ENCODE measurements at regions not wholly inside any gene's neighbourhood (a gene's known extent, or its start where the extent isn't known, plus 50 kb on each side); places are given as distances from the start of the nearest gene placed in this dataset.
"Not testable (repeated sequence)": the region's sequence is repeated elsewhere in the genome, so short reads cannot be mapped to it uniquely, and the experiment has no call there.

DNA sequence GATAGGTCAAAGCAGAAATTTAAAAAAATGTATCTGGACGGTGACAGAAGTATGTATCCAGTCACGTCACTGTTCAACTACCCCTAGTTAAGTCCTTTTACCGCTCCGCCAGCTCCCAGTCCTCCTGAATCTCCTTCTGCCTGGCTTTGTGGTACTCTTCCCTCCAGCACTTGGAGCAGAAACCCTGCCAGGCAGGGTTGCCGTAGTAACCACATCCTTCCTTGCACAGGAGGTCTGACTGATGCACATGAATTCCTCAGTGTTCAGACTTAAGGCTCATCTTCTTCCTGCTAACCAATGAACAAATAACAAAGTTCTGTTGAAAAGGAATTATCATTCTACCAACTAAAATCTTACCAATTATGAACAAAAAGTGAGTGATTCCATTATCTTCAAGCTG is 69.8 kb upstream of the SRRM3 start:
- not testable (repeated sequence) for H3K9ac ChIP-seq (ENCODE audit: low read depth in 1 of 3, low read length in 3 of 3); H3K4me1 ChIP-seq (ENCODE audit: control insufficient read depth in 3 of 3, insufficient read depth in 3 of 3, low read length in 3 of 3); H3K4me3 ChIP-seq (ENCODE audit: low read length in 3 of 3); H3K36me3 ChIP-seq (ENCODE audit: control insufficient read depth in 3 of 3, insufficient read depth in 3 of 3, low read length in 3 of 3); H3K27me3 ChIP-seq (ENCODE audit: control insufficient read depth in 3 of 3, insufficient read depth in 3 of 3, low read length in 3 of 3); H3K27ac ChIP-seq (ENCODE audit: low read depth, low read length); H3K9me3 ChIP-seq (ENCODE audit: control insufficient read depth in 3 of 3, low read length in 3 of 3)

DNA sequence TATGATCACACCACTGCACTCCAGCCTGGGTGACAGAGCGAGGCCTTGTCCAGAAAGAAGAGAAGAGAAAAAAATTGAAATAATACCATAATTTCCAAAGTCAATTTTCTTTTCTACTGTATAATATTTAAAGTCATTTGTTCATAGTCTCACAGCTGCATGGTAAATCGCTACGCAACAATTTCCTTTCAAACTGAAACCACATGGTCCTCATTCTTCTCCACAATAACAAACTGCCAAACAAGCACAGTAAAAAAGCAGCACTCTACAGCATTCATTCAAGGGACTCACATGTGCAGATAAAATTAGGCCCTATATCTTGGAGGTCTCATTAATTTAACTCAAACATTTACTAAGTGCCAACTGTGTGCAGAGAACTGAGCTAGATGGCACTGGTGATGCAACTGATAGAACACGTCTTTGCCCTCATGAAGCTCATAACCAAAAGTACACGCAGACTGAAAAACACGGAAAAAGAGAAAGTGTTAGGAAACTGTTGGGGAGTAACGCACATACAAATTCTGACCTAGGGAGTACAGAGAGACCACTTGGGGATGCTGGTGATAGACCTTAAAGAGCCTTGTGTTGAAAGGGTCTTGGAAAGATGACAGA is 68.4 kb upstream of the SRRM3 start:
- Histone ChIP-seq H3K27me3 (ENCODE audit: control insufficient read depth in 3 of 3, insufficient read depth in 3 of 3, low read length in 3 of 3) (peaks cover 0 to 3% (median 3%) of the 10 kb centered on the region in 3 donors), H3K9me3 (ENCODE audit: control insufficient read depth in 3 of 3, low read length in 3 of 3) (no peaks in the 10 kb centered on the region), H3K4me1 (ENCODE audit: control insufficient read depth in 3 of 3, insufficient read depth in 3 of 3, low read length in 3 of 3) (no peaks in the 10 kb centered on the region), H3K27ac (ENCODE audit: low read depth, low read length) (no peak overlapping the region), H3K4me3 (ENCODE audit: low read length in 3 of 3) (no peak overlapping the region), H3K9ac (ENCODE audit: low read depth in 1 of 3, low read length in 3 of 3) (no peak overlapping the region), H3K36me3 (ENCODE audit: control insufficient read depth in 3 of 3, insufficient read depth in 3 of 3, low read length in 3 of 3) (no peaks in the 10 kb centered on the region)

DNA sequence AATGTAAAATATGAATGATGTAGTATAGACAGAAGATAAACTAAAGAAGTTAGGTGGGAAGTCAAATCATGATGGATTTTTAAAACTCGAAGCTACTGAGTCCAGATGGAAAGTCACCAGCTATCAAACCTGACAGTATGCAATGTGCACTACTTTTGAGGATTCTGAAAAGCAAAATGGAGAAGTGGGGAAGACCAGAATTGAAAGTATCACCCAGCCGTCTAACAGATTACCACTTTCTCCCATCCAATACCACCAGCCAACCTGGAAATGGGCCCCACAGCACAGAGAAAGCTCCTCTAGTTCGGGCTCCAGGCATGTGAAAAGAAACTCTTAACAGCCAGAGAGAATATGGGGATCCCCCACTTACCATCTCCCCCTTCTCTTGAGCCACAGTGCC is 67.9 kb upstream of the SRRM3 start:
- Histone ChIP-seq H3K9ac (ENCODE audit: low read depth in 1 of 3, low read length in 3 of 3) (no peak overlapping the region), H3K4me1 (ENCODE audit: control insufficient read depth in 3 of 3, insufficient read depth in 3 of 3, low read length in 3 of 3) (no peaks in the 10 kb centered on the region), H3K27me3 (ENCODE audit: control insufficient read depth in 3 of 3, insufficient read depth in 3 of 3, low read length in 3 of 3) (peaks cover 0 to 3% (median 3%) of the 10 kb centered on the region in 3 donors), H3K4me3 (ENCODE audit: low read length in 3 of 3) (no peak overlapping the region), H3K36me3 (ENCODE audit: control insufficient read depth in 3 of 3, insufficient read depth in 3 of 3, low read length in 3 of 3) (no peaks in the 10 kb centered on the region), H3K27ac (ENCODE audit: low read depth, low read length) (no peak overlapping the region), H3K9me3 (ENCODE audit: control insufficient read depth in 3 of 3, low read length in 3 of 3) (no peaks in the 10 kb centered on the region)

- not testable (repeated sequence) for H3K4me3 ChIP-seq (ENCODE audit: low read length in 3 of 3); H3K9me3 ChIP-seq (ENCODE audit: control insufficient read depth in 3 of 3, low read length in 3 of 3); H3K36me3 ChIP-seq (ENCODE audit: control insufficient read depth in 3 of 3, insufficient read depth in 3 of 3, low read length in 3 of 3); H3K27me3 ChIP-seq (ENCODE audit: control insufficient read depth in 3 of 3, insufficient read depth in 3 of 3, low read length in 3 of 3); H3K27ac ChIP-seq (ENCODE audit: low read depth, low read length); H3K4me1 ChIP-seq (ENCODE audit: control insufficient read depth in 3 of 3, insufficient read depth in 3 of 3, low read length in 3 of 3); H3K9ac ChIP-seq (ENCODE audit: low read depth in 1 of 3, low read length in 3 of 3)
These were observed 66.4 kb upstream of the SRRM3 start for GRCh38 chr7:76135263-76135662.

DNA sequence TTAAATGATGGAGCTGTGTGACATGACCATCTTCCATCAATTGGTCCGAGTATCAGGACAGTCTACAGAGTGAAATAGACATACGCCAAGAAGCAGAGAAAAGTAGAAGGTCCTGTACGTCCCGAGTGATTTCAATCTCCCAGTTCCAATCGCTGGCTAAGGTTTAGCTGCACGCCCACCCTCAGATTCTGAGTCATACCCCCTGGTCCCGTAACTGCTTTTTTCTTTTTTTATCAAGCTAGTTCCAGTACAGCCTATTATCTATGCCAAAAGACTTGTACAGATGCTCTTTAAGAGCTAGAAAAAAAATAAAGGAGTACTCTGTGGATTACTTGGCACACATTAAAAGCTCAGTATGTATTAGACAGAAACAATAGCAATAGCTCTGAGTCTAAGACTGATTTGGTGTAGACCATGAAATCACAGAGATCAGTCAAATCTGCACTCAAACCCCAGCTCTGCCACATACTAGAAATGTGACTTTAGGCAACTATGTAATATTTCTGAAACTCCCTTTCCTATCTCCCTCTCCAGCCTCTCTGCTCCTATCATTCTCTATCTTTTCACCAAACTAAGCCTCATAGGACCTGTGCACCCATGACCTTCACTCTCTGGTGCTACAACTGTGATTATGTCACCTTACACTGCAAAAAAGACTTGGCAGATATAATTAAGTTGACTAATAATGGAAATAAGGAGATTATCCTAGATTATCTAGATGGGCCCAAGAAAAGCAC is 63.0 kb upstream of the SRRM3 start:
- H3K4me1 ChIP-seq (ENCODE audit: control insufficient read depth in 3 of 3, insufficient read depth in 3 of 3, low read length in 3 of 3); H3K9ac ChIP-seq (ENCODE audit: low read depth in 1 of 3, low read length in 3 of 3); H3K4me3 ChIP-seq (ENCODE audit: low read length in 3 of 3); H3K9me3 ChIP-seq (ENCODE audit: control insufficient read depth in 3 of 3, low read length in 3 of 3); H3K36me3 ChIP-seq (ENCODE audit: control insufficient read depth in 3 of 3, insufficient read depth in 3 of 3, low read length in 3 of 3); H3K27me3 ChIP-seq (ENCODE audit: control insufficient read depth in 3 of 3, insufficient read depth in 3 of 3, low read length in 3 of 3); H3K27ac ChIP-seq (ENCODE audit: low read depth, low read length): not testable (repeated sequence)

- Histone ChIP-seq H3K9ac (ENCODE audit: low read depth in 1 of 3, low read length in 3 of 3) (no peak overlapping the region), H3K4me1 (ENCODE audit: control insufficient read depth in 3 of 3, insufficient read depth in 3 of 3, low read length in 3 of 3) (no peaks in the 10 kb centered on the region), H3K27ac (ENCODE audit: low read depth, low read length) (no peak overlapping the region), H3K27me3 (ENCODE audit: control insufficient read depth in 3 of 3, insufficient read depth in 3 of 3, low read length in 3 of 3) (no peaks in the 10 kb centered on the region), H3K9me3 (ENCODE audit: control insufficient read depth in 3 of 3, low read length in 3 of 3) (no peaks in the 10 kb centered on the region), H3K36me3 (ENCODE audit: control insufficient read depth in 3 of 3, insufficient read depth in 3 of 3, low read length in 3 of 3) (no peaks in the 10 kb centered on the region), H3K4me3 (ENCODE audit: low read length in 3 of 3) (no peak overlapping the region)
These were observed 62.0 kb upstream of the SRRM3 start for GRCh38 chr7:76139670-76140069.

- H3K27me3 ChIP-seq (ENCODE audit: control insufficient read depth in 3 of 3, insufficient read depth in 3 of 3, low read length in 3 of 3); H3K36me3 ChIP-seq (ENCODE audit: control insufficient read depth in 3 of 3, insufficient read depth in 3 of 3, low read length in 3 of 3); H3K4me1 ChIP-seq (ENCODE audit: control insufficient read depth in 3 of 3, insufficient read depth in 3 of 3, low read length in 3 of 3); H3K27ac ChIP-seq (ENCODE audit: low read depth, low read length); H3K9ac ChIP-seq (ENCODE audit: low read depth in 1 of 3, low read length in 3 of 3); H3K4me3 ChIP-seq (ENCODE audit: low read length in 3 of 3); H3K9me3 ChIP-seq (ENCODE audit: control insufficient read depth in 3 of 3, low read length in 3 of 3): not testable (repeated sequence)
These were observed 61.4 kb upstream of the SRRM3 start for GRCh38 chr7:76140259-76140658.

GRCh38 chr7:76142861-76143260 is 58.8 kb upstream of the SRRM3 start:
- Histone ChIP-seq H3K27me3 (ENCODE audit: control insufficient read depth in 3 of 3, insufficient read depth in 3 of 3, low read length in 3 of 3) (no peaks in the 10 kb centered on the region), H3K36me3 (ENCODE audit: control insufficient read depth in 3 of 3, insufficient read depth in 3 of 3, low read length in 3 of 3) (no peaks in the 10 kb centered on the region), H3K4me3 (ENCODE audit: low read length in 3 of 3) (no peak overlapping the region), H3K27ac (ENCODE audit: low read depth, low read length) (no peak overlapping the region), H3K4me1 (ENCODE audit: control insufficient read depth in 3 of 3, insufficient read depth in 3 of 3, low read length in 3 of 3) (no peaks in the 10 kb centered on the region), H3K9me3 (ENCODE audit: control insufficient read depth in 3 of 3, low read length in 3 of 3) (no peaks in the 10 kb centered on the region), H3K9ac (ENCODE audit: low read depth in 1 of 3, low read length in 3 of 3) (no peak overlapping the region)

- H3K4me1 ChIP-seq (ENCODE audit: control insufficient read depth in 3 of 3, insufficient read depth in 3 of 3, low read length in 3 of 3); H3K36me3 ChIP-seq (ENCODE audit: control insufficient read depth in 3 of 3, insufficient read depth in 3 of 3, low read length in 3 of 3); H3K27me3 ChIP-seq (ENCODE audit: control insufficient read depth in 3 of 3, insufficient read depth in 3 of 3, low read length in 3 of 3); H3K27ac ChIP-seq (ENCODE audit: low read depth, low read length); H3K9me3 ChIP-seq (ENCODE audit: control insufficient read depth in 3 of 3, low read length in 3 of 3); H3K4me3 ChIP-seq (ENCODE audit: low read length in 3 of 3); H3K9ac ChIP-seq (ENCODE audit: low read depth in 1 of 3, low read length in 3 of 3): not testable (repeated sequence)
These were observed 56.9 kb upstream of the SRRM3 start for GRCh38 chr7:76144664-76145270.

GRCh38 chr7:76146374-76146773 is 55.3 kb upstream of the SRRM3 start:
- no peaks in the 10 kb centered on the region for H3K4me1 ChIP-seq (ENCODE audit: control insufficient read depth in 3 of 3, insufficient read depth in 3 of 3, low read length in 3 of 3)
- H3K27ac ChIP-seq (ENCODE audit: low read depth, low read length) = no peak overlapping the region
- H3K9me3 ChIP-seq (ENCODE audit: control insufficient read depth in 3 of 3, low read length in 3 of 3) = no peaks in the 10 kb centered on the region
- peaks cover 0 to 8% (median 4%) of the 10 kb centered on the region in 3 donors for H3K27me3 ChIP-seq (ENCODE audit: control insufficient read depth in 3 of 3, insufficient read depth in 3 of 3, low read length in 3 of 3)
- H3K4me3 ChIP-seq (ENCODE audit: low read length in 3 of 3) = no peak overlapping the region
- no peak overlapping the region for H3K9ac ChIP-seq (ENCODE audit: low read depth in 1 of 3, low read length in 3 of 3)
- H3K36me3 ChIP-seq (ENCODE audit: control insufficient read depth in 3 of 3, insufficient read depth in 3 of 3, low read length in 3 of 3) = no peaks in the 10 kb centered on the region
